NCI-H524 treated with DMSO at 0.1 percent for 48 hours (cell line): ENCODE measurements at regions not wholly inside any gene's neighbourhood (a gene's known extent, or its start where the extent isn't known, plus 50 kb on each side); places are given as distances from the start of the nearest gene placed in this dataset.

ENCODE experiments used
- DNase-seq: peaks from one replicate; lab custom pipeline; 2025; lab: John Stamatoyannopoulos, UW

GRCh38 chr13:105519771-105520170, 1015.7 kb downstream of the EFNB2 start:
- DNase-seq: no peak

GRCh38 chr13:105518086-105518485, 1017.4 kb downstream of the EFNB2 start:
- no peak for DNase-seq

GRCh38 chr13:105514401-105514800, 1021.1 kb downstream of the EFNB2 start:
- DNase-seq: no peak

- DNase-seq: no peak
Measured at GRCh38 chr13:105513448-105513847, 1022.0 kb downstream of the EFNB2 start.

GRCh38 chr13:105509981-105510762, 1025.3 kb downstream of the EFNB2 start:
- no peak for DNase-seq

GRCh38 chr13:105506463-105506862, 1029.0 kb downstream of the EFNB2 start:
- DNase-seq: no peak

GRCh38 chr13:105502193-105502592, 1033.3 kb downstream of the EFNB2 start:
- no peak for DNase-seq

GRCh38 chr13:105497597-105497996, 1037.9 kb downstream of the EFNB2 start:
- DNase-seq: no peak

- DNase-seq: no peak
Measured at GRCh38 chr13:105492216-105492615, 1043.2 kb downstream of the EFNB2 start.

GRCh38 chr13:105491345-105491744, 1044.1 kb downstream of the EFNB2 start:
- DNase-seq: no peak

- DNase-seq: no peak
Measured at GRCh38 chr13:105485081-105485480, 1050.4 kb downstream of the EFNB2 start.

- DNase-seq: no peak
Measured at GRCh38 chr13:105474983-105475610, 1060.4 kb downstream of the EFNB2 start.

GRCh38 chr13:105471673-105472072, 1063.8 kb downstream of the EFNB2 start:
- no peak for DNase-seq

GRCh38 chr13:105466376-105466775, 1069.1 kb downstream of the EFNB2 start:
- DNase-seq: no peak

GRCh38 chr13:105465745-105466144, 1069.7 kb downstream of the EFNB2 start, which contains the start of gene DAOA:
TSS of gene DAOA (plus strand) at chr13:105466045.
- DNase-seq: no peak

GRCh38 chr13:105465251-105465650, 1070.2 kb downstream of the EFNB2 start:
- DNase-seq: no peak

- no peak for DNase-seq
Measured at GRCh38 chr13:105464249-105464648, 1071.2 kb downstream of the EFNB2 start.

GRCh38 chr13:105463011-105463501, 1072.4 kb downstream of the EFNB2 start:
- no peak for DNase-seq

- DNase-seq: no peak
Measured at GRCh38 chr13:105462098-105462497, 1073.4 kb downstream of the EFNB2 start.

GRCh38 chr13:105452895-105453294, 1082.6 kb downstream of the EFNB2 start:
- DNase-seq: no peak

- DNase-seq: no peak
Measured at GRCh38 chr13:105450784-105451183, 1084.7 kb downstream of the EFNB2 start.

- DNase-seq: no peak
Measured at GRCh38 chr13:105448811-105449210, 1086.7 kb downstream of the EFNB2 start.

- no peak for DNase-seq
Measured at GRCh38 chr13:105446197-105446596, 1089.3 kb downstream of the EFNB2 start.
